Erythroblast (primary cell): ENCODE measurements at regions not wholly inside any gene's neighbourhood (a gene's known extent, or its start where the extent isn't known, plus 50 kb on each side); places are given as distances from the start of the nearest gene placed in this dataset.

Experiments used
- GATA1 ChIP-seq: IDR thresholded peaks from 2 replicates; pipeline ENCODE4 v1.6.1; 2011; ENCODE audit warnings: low read depth, mild to moderate bottlenecking, control low read depth, low read length, moderate library complexity
- POLR2A ChIP-seq: IDR thresholded peaks from 2 replicates; pipeline ENCODE4 v1.6.1; 2011; ENCODE audit warnings: mild to moderate bottlenecking, low read length

- no peak for TF ChIP-seq POLR2A
- TF ChIP-seq GATA1 = no peak
Measured at GRCh38 chr1:5711956-5712645, 280.1 kb downstream of the NPHP4 start.
